Trophoblast cell (in vitro differentiated cells and primary cell): ENCODE measurements at regions not wholly inside any gene's neighbourhood (a gene's known extent, or its start where the extent isn't known, plus 50 kb on each side); places are given as distances from the start of the nearest gene placed in this dataset.

ENCODE experiments used
- DNase-seq, 2 donors: peaks; one replicate each; pipeline ENCODE4 v3.0.0-alpha.2; 2016
- H2AFZ ChIP-seq: 2 replicates; pipeline ENCODE4 v1.6.1; 2013; ENCODE audit warnings: low read length, moderate library complexity, mild to moderate bottlenecking; ENCODE audit not compliant: insufficient read depth, poor library complexity
- H2AK5ac ChIP-seq: 2 replicates; pipeline ENCODE4 v1.6.1; 2013; ENCODE audit warnings: mild to moderate bottlenecking, low read length
- H2BK120ac ChIP-seq: 2 replicates; pipeline ENCODE4 v1.6.1; 2013; ENCODE audit warnings: low read length, mild to moderate bottlenecking, moderate library complexity; ENCODE audit not compliant: insufficient read depth, poor library complexity
- H2BK12ac ChIP-seq: 2 replicates; pipeline ENCODE4 v1.6.1; 2013; ENCODE audit warnings: mild to moderate bottlenecking, low read length, moderate library complexity
- H2BK5ac ChIP-seq: 2 replicates; pipeline ENCODE4 v1.6.1; 2013; ENCODE audit warnings: low read length, low read depth, moderate library complexity, mild to moderate bottlenecking; ENCODE audit not compliant: poor library complexity
- H3K14ac ChIP-seq: 2 replicates; pipeline ENCODE4 v1.6.1; 2013; ENCODE audit warnings: mild to moderate bottlenecking, low read length
- H3K18ac ChIP-seq: 2 replicates; pipeline ENCODE4 v1.6.1; 2013; ENCODE audit warnings: mild to moderate bottlenecking, low read length
- H3K23ac ChIP-seq: 2 replicates; pipeline ENCODE4 v1.6.1; 2013; ENCODE audit warnings: low read length
- H3K27ac ChIP-seq: 2 replicates; pipeline ENCODE4 v1.5.1; 2013; ENCODE audit warnings: low read depth, mild to moderate bottlenecking, inconsistent platforms, low read length, moderate library complexity
- H3K27me3 ChIP-seq: 2 replicates; pipeline ENCODE4 v1.6.1; 2013; ENCODE audit warnings: inconsistent platforms, mild to moderate bottlenecking, low read length, moderate library complexity; ENCODE audit not compliant: insufficient read depth
- H3K36me3 ChIP-seq, 2 experiments: 1 replicate in 1 of 2; 2 replicates in 1 of 2; pipeline ENCODE4 v1.6.1; 2013; ENCODE audit warnings: low read length in 2 of 2, mild to moderate bottlenecking in 2 of 2, moderate library complexity in 1 of 2; ENCODE audit not compliant: insufficient read depth in 2 of 2, control insufficient read depth in 1 of 2
- H3K4ac ChIP-seq: 2 replicates; pipeline ENCODE4 v1.6.1; 2013; ENCODE audit warnings: low read depth, mild to moderate bottlenecking, low read length, moderate library complexity
- H3K4me1 ChIP-seq, 2 experiments: 1 replicate in 1 of 2; 2 replicates in 1 of 2; pipeline ENCODE4 v1.6.1; 2013; ENCODE audit warnings: low read length in 2 of 2, mild to moderate bottlenecking in 2 of 2, moderate library complexity in 1 of 2; ENCODE audit not compliant: insufficient read depth in 2 of 2, control insufficient read depth in 1 of 2
- H3K4me2 ChIP-seq: 2 replicates; pipeline ENCODE4 v1.6.1; 2013; ENCODE audit warnings: inconsistent platforms, mild to moderate bottlenecking, low read length, moderate library complexity
- H3K4me3 ChIP-seq: 2 replicates; pipeline ENCODE4 v1.5.1; 2013; ENCODE audit warnings: mild to moderate bottlenecking, low read depth, low read length, inconsistent platforms
- H3K79me1 ChIP-seq: one replicate; pipeline ENCODE4 v1.6.1; 2013; ENCODE audit warnings: low read length
- H3K79me2 ChIP-seq: 2 replicates; pipeline ENCODE4 v1.6.1; 2013; ENCODE audit warnings: low read length, mild to moderate bottlenecking; ENCODE audit not compliant: control insufficient read depth, insufficient read depth, poor library complexity
- H3K9ac ChIP-seq: 2 replicates; pipeline ENCODE4 v1.6.1; 2013; ENCODE audit warnings: mild to moderate bottlenecking, low read length
- H3K9me3 ChIP-seq: 2 replicates; pipeline ENCODE4 v1.6.1; 2013; ENCODE audit warnings: low read depth, mild to moderate bottlenecking, control low read depth, inconsistent platforms, low read length; ENCODE audit not compliant: insufficient read depth
- H4K12ac ChIP-seq: 2 replicates; pipeline ENCODE4 v1.6.1; 2013; ENCODE audit warnings: low read depth, mild to moderate bottlenecking, low read length, moderate library complexity
- H4K8ac ChIP-seq: 2 replicates; pipeline ENCODE4 v1.6.1; 2013; ENCODE audit warnings: low read depth, mild to moderate bottlenecking, low read length, moderate library complexity
- H4K91ac ChIP-seq: one replicate; pipeline ENCODE4 v1.6.1; 2013; ENCODE audit warnings: low read depth, mild to moderate bottlenecking, low read length, moderate library complexity
- WGBS: extraction: QIAGEN DNeasy Blood & Tissue Kit; methylation state at CpG from one replicate; pipeline ENCODE4 v1.1.7; 2013; ENCODE audit warnings: missing lambda C conversion rate; ENCODE audit not compliant: insufficient read length, insufficient coverage; ENCODE audit errors: extremely low coverage; 5-methylcytosine and 5-hydroxymethylcytosine counted together

- Histone ChIP-seq H3K4me2 (no peak overlapping the region), H3K9ac (no peak overlapping the region), H3K4ac (no peak overlapping the region), H3K27me3 (no peaks in the 10 kb centered on the region), H3K4me1 (peaks cover 0 to 3% of the 10 kb centered on the region in 2 experiments), H4K8ac (no peak overlapping the region), H4K12ac (no peak overlapping the region), H3K14ac (no peak overlapping the region), H3K23ac (no peak overlapping the region), H3K18ac (no peak overlapping the region), H3K79me1 (peaks cover 1% of the 10 kb centered on the region), H3K36me3 (no peaks in the 10 kb centered on the region), H3K9me3 (no peaks in the 10 kb centered on the region), H3K79me2 (no peaks in the 10 kb centered on the region), H2AK5ac (no peak overlapping the region), H2AFZ (no peak overlapping the region), H4K91ac (no peak overlapping the region), H2BK5ac (no peak overlapping the region), H3K27ac (no peak overlapping the region), H2BK120ac (no peak overlapping the region), H3K4me3 (no peak overlapping the region), H2BK12ac (no peak overlapping the region)
- WGBS: no CpG with 5 or more reads among the region's 1 CpG
- no peak for DNase-seq
Measured at GRCh38 chr18:42164556-42164955, 209.5 kb downstream of the PIK3C3 start.

GRCh38 chr18:42165922-42166513 lies 211.0 kb downstream of the PIK3C3 start:
- no peak overlapping the region for H3K9ac ChIP-seq
- H4K12ac ChIP-seq: no peak overlapping the region
- peaks cover 1% of the 10 kb centered on the region for H3K79me1 ChIP-seq
- no peak overlapping the region for H3K4ac ChIP-seq
- no peak overlapping the region for H4K91ac ChIP-seq
- H3K4me1 ChIP-seq: peaks cover 0 to 3% of the 10 kb centered on the region in 2 experiments
- H3K27ac ChIP-seq: no peak overlapping the region
- no peak overlapping the region for H3K4me2 ChIP-seq
- no peak overlapping the region for H2BK120ac ChIP-seq
- H2BK12ac ChIP-seq: no peak overlapping the region
- H3K23ac ChIP-seq: no peak overlapping the region
- no peak overlapping the region for H3K18ac ChIP-seq
- no peak overlapping the region for H2AK5ac ChIP-seq
- no peak overlapping the region for H3K4me3 ChIP-seq
- WGBS: no CpG with 5 or more reads among the region's 1 CpG
- no peaks in the 10 kb centered on the region for H3K27me3 ChIP-seq
- no peaks in the 10 kb centered on the region for H3K9me3 ChIP-seq
- no peaks in the 10 kb centered on the region for H3K79me2 ChIP-seq
- H3K36me3 ChIP-seq: no peaks in the 10 kb centered on the region
- no peak overlapping the region for H2BK5ac ChIP-seq
- no peak overlapping the region for H4K8ac ChIP-seq
- no peak overlapping the region for H3K14ac ChIP-seq
- H2AFZ ChIP-seq: no peak overlapping the region
- DNase-seq: no peak

- H3K36me3 ChIP-seq: no peaks in the 10 kb centered on the region
- DNase-seq: peak in 1 of 2 donors; percentile 2
- H3K4ac ChIP-seq: no peak overlapping the region
- H3K4me1 ChIP-seq: peaks cover 0 to 3% of the 10 kb centered on the region in 2 experiments
- no CpG with 5 or more reads among the region's 2 CpGs for WGBS
- no peak overlapping the region for H4K12ac ChIP-seq
- peaks cover 1% of the 10 kb centered on the region for H3K79me1 ChIP-seq
- H3K27ac ChIP-seq: no peak overlapping the region
- H2BK120ac ChIP-seq: no peak overlapping the region
- no peaks in the 10 kb centered on the region for H3K79me2 ChIP-seq
- H2AK5ac ChIP-seq: no peak overlapping the region
- H3K18ac ChIP-seq: no peak overlapping the region
- H3K9ac ChIP-seq: no peak overlapping the region
- no peak overlapping the region for H4K91ac ChIP-seq
- no peak overlapping the region for H3K23ac ChIP-seq
- no peak overlapping the region for H3K14ac ChIP-seq
- no peak overlapping the region for H2BK12ac ChIP-seq
- no peak overlapping the region for H4K8ac ChIP-seq
- H2BK5ac ChIP-seq: no peak overlapping the region
- H2AFZ ChIP-seq: no peak overlapping the region
- H3K4me2 ChIP-seq: no peak overlapping the region
- H3K4me3 ChIP-seq: no peak overlapping the region
- no peaks in the 10 kb centered on the region for H3K9me3 ChIP-seq
- no peaks in the 10 kb centered on the region for H3K27me3 ChIP-seq
Measured at GRCh38 chr18:42168487-42168886, 213.5 kb downstream of the PIK3C3 start.

- peaks cover 0 to 3% of the 10 kb centered on the region in 2 experiments for H3K4me1 ChIP-seq
- H3K18ac ChIP-seq: no peak overlapping the region
- no peak for DNase-seq
- no peak overlapping the region for H3K4me2 ChIP-seq
- no peak overlapping the region for H4K91ac ChIP-seq
- no peak overlapping the region for H3K14ac ChIP-seq
- no peak overlapping the region for H2BK5ac ChIP-seq
- H3K9ac ChIP-seq: no peak overlapping the region
- H3K79me2 ChIP-seq: no peaks in the 10 kb centered on the region
- no CpG with 5 or more reads among the region's 3 CpGs for WGBS
- H2AFZ ChIP-seq: no peak overlapping the region
- H3K4ac ChIP-seq: no peak overlapping the region
- no peaks in the 10 kb centered on the region for H3K27me3 ChIP-seq
- no peak overlapping the region for H2BK12ac ChIP-seq
- peaks cover 1% of the 10 kb centered on the region for H3K79me1 ChIP-seq
- no peak overlapping the region for H4K8ac ChIP-seq
- no peak overlapping the region for H3K4me3 ChIP-seq
- H4K12ac ChIP-seq: no peak overlapping the region
- H2AK5ac ChIP-seq: no peak overlapping the region
- H2BK120ac ChIP-seq: no peak overlapping the region
- no peaks in the 10 kb centered on the region for H3K36me3 ChIP-seq
- no peak overlapping the region for H3K27ac ChIP-seq
- H3K23ac ChIP-seq: no peak overlapping the region
- no peaks in the 10 kb centered on the region for H3K9me3 ChIP-seq
Measured at GRCh38 chr18:42168907-42169306, 213.9 kb downstream of the PIK3C3 start.
